CD4-positive, alpha-beta T cell (primary cell): ENCODE measurements at regions not wholly inside any gene's neighbourhood (a gene's known extent, or its start where the extent isn't known, plus 50 kb on each side); places are given as distances from the start of the nearest gene placed in this dataset.

ENCODE experiments used
- ATAC-seq: fragments of 200-7000 bp; cut with Tn5 transposase; one replicate; pipeline ENCODE4 v1.10.0; 2022; ENCODE audit warnings: mild to moderate bottlenecking; ENCODE audit not compliant: poor library complexity
- CTCF ChIA-PET: fragments of 350-600 bp; sonication (Branson Sonifier 250); formaldehyde crosslinking; loops from one replicate; lab custom pipeline; 2021; ENCODE audit warnings: antibody characterized with exemption, inconsistent platforms; lab: Charles Lee
- POLR2A ChIA-PET: fragments of 350-600 bp; sonication (Branson Sonifier 250); formaldehyde crosslinking; loops from one replicate; lab custom pipeline; 2021; ENCODE audit warnings: antibody characterized with exemption, inconsistent platforms; lab: Charles Lee
- DNase-seq, 14 experiments: peaks; one replicate each; pipeline ENCODE4 v3.0.0-alpha.2; 2013 to 2020; ENCODE audit warnings: mixed read lengths in 2 of 14
- H3K27ac ChIP-seq, 2 donors: one replicate each; pipeline versions ENCODE4 v1.5.1 to v1.7.0; 2013; ENCODE audit warnings: low read length in 2 of 2, low read depth in 1 of 2, mild to moderate bottlenecking in 1 of 2
- H3K27me3 ChIP-seq, 2 experiments: 1 replicate in 1 of 2; 2 replicates in 1 of 2; pipeline versions ENCODE4 v1.6.1 to v1.7.0; 2013; ENCODE audit warnings: low read length in 2 of 2, control low read depth in 1 of 2, mild to moderate bottlenecking in 1 of 2, moderate library complexity in 1 of 2; ENCODE audit not compliant: insufficient read depth in 2 of 2, control insufficient read depth in 1 of 2
- H3K36me3 ChIP-seq: one replicate; pipeline ENCODE4 v1.6.1; 2013; ENCODE audit warnings: low read length, control low read depth; ENCODE audit not compliant: insufficient read depth
- H3K4me1 ChIP-seq: one replicate; pipeline ENCODE4 v1.6.1; 2013; ENCODE audit warnings: low read length, control low read depth; ENCODE audit not compliant: insufficient read depth
- H3K4me3 ChIP-seq: one replicate; pipeline ENCODE4 v1.5.1; 2013; ENCODE audit warnings: mild to moderate bottlenecking, low read length, moderate library complexity
- H3K9me3 ChIP-seq, 2 experiments: 1 replicate in 1 of 2; 2 replicates in 1 of 2; pipeline versions ENCODE4 v1.6.1 to v1.7.0; 2013; ENCODE audit warnings: low read length in 2 of 2, mild to moderate bottlenecking in 2 of 2, control low read depth in 1 of 2, moderate library complexity in 1 of 2; ENCODE audit not compliant: control insufficient read depth in 1 of 2, insufficient read depth in 1 of 2
- H3K27ac Mint-ChIP-seq: one replicate; pipeline ENCODE4 v1.8.0; 2020; ENCODE audit warnings: mixed read lengths
- H3K27me3 Mint-ChIP-seq: one replicate; pipeline ENCODE4 v1.8.0; 2021; ENCODE audit warnings: mixed read lengths
- H3K36me3 Mint-ChIP-seq: one replicate; pipeline ENCODE4 v1.8.0; 2021; ENCODE audit warnings: low read depth, mixed read lengths
- H3K4me1 Mint-ChIP-seq: one replicate; pipeline ENCODE4 v1.8.0; 2021; ENCODE audit warnings: low read depth, mixed read lengths
- H3K4me3 Mint-ChIP-seq: one replicate; pipeline ENCODE4 v1.8.0; 2020; ENCODE audit warnings: mild to moderate bottlenecking, mixed read lengths
- H3K9me3 Mint-ChIP-seq: one replicate; pipeline ENCODE4 v1.8.0; 2020; ENCODE audit warnings: mixed read lengths
- intact Hi-C, 2 experiments: fragments of 100-400 bp; cut with DNase I in 1 of 2; cut with micrococcal nuclease in 1 of 2; formaldehyde crosslinking; loops; one replicate each; pipeline versions ENCODE4 v1.15.1 to v1.9.0; 2023 to 2025; cut with DNase I, micrococcal nuclease
- TF ChIP-seq, protein P1 (sequence below): fragments of 200-600 bp; IDR thresholded peaks from one replicate; pipeline ENCODE4 v1.8.0; 2022; ENCODE audit warnings: antibody characterized with exemption, mild to moderate bottlenecking

DNA sequence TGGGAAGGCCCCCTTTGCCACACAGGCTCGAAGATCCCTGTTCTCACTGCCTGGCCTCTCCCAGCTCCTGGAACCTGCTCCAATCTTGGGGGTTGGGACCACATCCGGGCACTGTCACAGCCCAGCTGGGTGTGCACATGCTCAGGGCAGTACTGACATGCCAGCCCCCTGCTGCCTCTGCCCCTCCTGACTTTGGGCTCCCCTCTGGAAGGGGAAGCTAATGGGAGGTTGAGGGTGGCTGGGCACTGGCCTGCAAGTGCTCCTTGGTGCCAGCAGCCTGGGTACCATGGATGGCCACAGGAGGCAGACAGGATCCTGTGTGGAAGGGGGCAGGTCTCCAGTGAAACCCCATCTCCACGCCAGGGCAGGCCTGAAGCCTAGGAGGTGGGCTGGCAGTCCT lies 126.1 kb upstream of the NOL4 start:
- H3K27me3 Mint-ChIP-seq: no peaks in the 10 kb centered on the region
- peaks cover 0 to 10% of the 10 kb centered on the region in 2 experiments for H3K9me3 ChIP-seq
- no peak overlapping the region for H3K4me3 Mint-ChIP-seq
- H3K27ac Mint-ChIP-seq: no peak overlapping the region
- TF ChIP-seq, protein P1, sequence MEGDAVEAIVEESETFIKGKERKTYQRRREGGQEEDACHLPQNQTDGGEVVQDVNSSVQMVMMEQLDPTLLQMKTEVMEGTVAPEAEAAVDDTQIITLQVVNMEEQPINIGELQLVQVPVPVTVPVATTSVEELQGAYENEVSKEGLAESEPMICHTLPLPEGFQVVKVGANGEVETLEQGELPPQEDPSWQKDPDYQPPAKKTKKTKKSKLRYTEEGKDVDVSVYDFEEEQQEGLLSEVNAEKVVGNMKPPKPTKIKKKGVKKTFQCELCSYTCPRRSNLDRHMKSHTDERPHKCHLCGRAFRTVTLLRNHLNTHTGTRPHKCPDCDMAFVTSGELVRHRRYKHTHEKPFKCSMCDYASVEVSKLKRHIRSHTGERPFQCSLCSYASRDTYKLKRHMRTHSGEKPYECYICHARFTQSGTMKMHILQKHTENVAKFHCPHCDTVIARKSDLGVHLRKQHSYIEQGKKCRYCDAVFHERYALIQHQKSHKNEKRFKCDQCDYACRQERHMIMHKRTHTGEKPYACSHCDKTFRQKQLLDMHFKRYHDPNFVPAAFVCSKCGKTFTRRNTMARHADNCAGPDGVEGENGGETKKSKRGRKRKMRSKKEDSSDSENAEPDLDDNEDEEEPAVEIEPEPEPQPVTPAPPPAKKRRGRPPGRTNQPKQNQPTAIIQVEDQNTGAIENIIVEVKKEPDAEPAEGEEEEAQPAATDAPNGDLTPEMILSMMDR: no peak
- H3K27ac ChIP-seq: no peak overlapping the region
- no peaks in the 10 kb centered on the region for H3K36me3 Mint-ChIP-seq
- intact Hi-C loops: no loop called here
- POLR2A ChIA-PET: no interaction called here
- CTCF ChIA-PET: no interaction called here
- no peaks in the 10 kb centered on the region for H3K27me3 ChIP-seq
- peaks cover 4% of the 10 kb centered on the region for H3K9me3 Mint-ChIP-seq
- H3K4me1 ChIP-seq: no peaks in the 10 kb centered on the region
- no peaks in the 10 kb centered on the region for H3K36me3 ChIP-seq
- no peak overlapping the region for H3K4me3 ChIP-seq
- ATAC-seq (no peak), DNase-seq (no peak)
- no peaks in the 10 kb centered on the region for H3K4me1 Mint-ChIP-seq

DNA sequence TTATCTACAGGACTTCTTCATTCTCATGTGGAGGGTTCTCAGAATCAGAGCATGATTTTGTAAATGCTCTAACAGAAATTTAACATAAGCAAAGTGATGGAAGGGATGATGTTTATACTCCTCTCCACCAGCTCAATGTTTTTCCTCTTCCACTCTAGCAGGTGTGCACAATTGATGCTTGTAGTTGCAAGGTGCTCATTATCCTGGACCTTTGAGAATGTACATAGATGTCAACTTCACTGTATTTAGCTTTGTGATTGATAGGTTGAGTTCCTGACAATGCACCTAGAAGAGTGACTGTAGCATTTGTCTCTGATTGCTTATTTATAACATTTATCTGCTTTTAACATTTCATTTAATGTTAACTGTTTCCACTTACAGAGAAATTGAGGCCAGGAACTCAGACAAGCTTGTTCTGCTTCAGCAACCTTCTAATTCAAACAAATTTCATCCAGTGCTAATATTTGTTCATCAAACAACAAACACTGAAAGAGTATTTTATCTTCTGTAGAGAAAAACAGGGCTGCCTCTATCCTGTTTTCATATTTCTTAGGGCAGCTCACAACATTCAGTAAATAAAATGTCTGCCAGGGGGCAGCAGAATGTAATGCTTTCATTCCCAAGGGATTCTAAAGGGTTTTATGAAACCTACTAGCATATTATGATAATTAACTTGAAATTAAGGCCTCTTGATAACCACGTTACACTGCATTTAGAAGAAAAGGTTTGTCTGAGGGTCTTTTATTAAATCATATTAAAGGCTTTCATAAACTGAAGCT lies 127.9 kb upstream of the NOL4 start:
- POLR2A ChIA-PET: no interaction called here
- ATAC-seq: no peak

DNA sequence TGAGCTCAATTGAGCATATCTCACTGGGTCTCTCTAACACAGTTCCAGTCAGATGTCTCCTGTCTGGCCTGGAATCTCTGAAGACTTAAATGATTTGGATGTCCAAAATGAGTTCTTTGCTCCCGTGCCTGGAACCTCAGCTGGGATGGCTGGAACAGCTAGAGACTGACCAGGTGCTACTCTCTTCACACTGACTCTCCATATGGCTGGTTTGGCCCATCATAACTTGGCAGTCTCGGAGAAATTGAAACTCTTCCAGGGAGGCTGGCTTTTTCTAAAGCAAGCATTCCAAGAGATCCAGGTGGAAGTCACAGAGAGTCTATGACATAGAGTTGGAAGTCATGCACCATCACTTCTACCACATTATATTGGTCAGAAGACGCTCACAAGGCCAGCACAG lies 129.6 kb upstream of the NOL4 start:
- no peaks in the 10 kb centered on the region for H3K4me1 Mint-ChIP-seq
- H3K9me3 Mint-ChIP-seq: peaks cover 4% of the 10 kb centered on the region
- H3K4me1 ChIP-seq: no peaks in the 10 kb centered on the region
- no peak overlapping the region for H3K27ac Mint-ChIP-seq
- H3K27ac ChIP-seq: no peak overlapping the region
- intact Hi-C loops: no loop called here
- H3K4me3 Mint-ChIP-seq: no peak overlapping the region
- H3K4me3 ChIP-seq: no peak overlapping the region
- ATAC-seq (no peak), DNase-seq (no peak)
- no peaks in the 10 kb centered on the region for H3K36me3 ChIP-seq
- no peaks in the 10 kb centered on the region for H3K27me3 ChIP-seq
- TF ChIP-seq, protein P1: no peak
- no peaks in the 10 kb centered on the region for H3K36me3 Mint-ChIP-seq
- ChIA-PET CTCF (no interaction called here), POLR2A (no interaction called here)
- H3K27me3 Mint-ChIP-seq: no peaks in the 10 kb centered on the region
- peaks cover 0 to 10% of the 10 kb centered on the region in 2 experiments for H3K9me3 ChIP-seq

More for the DNA sequence above, 127.9 kb upstream of the NOL4 start:
- Histone ChIP-seq H3K9me3 (peaks cover 0 to 10% of the 10 kb centered on the region in 2 experiments), H3K4me3 (no peak overlapping the region), H3K36me3 (no peaks in the 10 kb centered on the region), H3K4me1 (no peaks in the 10 kb centered on the region), H3K27ac (no peak overlapping the region), H3K27me3 (no peaks in the 10 kb centered on the region)
- no peaks in the 10 kb centered on the region for H3K4me1 Mint-ChIP-seq
- DNase-seq: no peak
- intact Hi-C loops: no loop called here
- no peak overlapping the region for H3K4me3 Mint-ChIP-seq
- H3K36me3 Mint-ChIP-seq: no peaks in the 10 kb centered on the region
- no peak overlapping the region for H3K27ac Mint-ChIP-seq
- peaks cover 4% of the 10 kb centered on the region for H3K9me3 Mint-ChIP-seq
- TF ChIP-seq, protein P1: no peak
- H3K27me3 Mint-ChIP-seq: no peaks in the 10 kb centered on the region
- CTCF ChIA-PET: no interaction called here
